HCT116 (cell line): ENCODE measurements at regions not wholly inside any gene's neighbourhood (a gene's known extent, or its start where the extent isn't known, plus 50 kb on each side); places are given as distances from the start of the nearest gene placed in this dataset.
"Not testable (repeated sequence)": the region's sequence is repeated elsewhere in the genome, so short reads cannot be mapped to it uniquely, and the experiment has no call there.

Experiments used
- ATAC-seq: fragments of 200-7000 bp; cut with Tn5 transposase; 2 replicates; pipeline ENCODE4 v1.9.1; 2020; ENCODE audit warnings: mild to moderate bottlenecking, moderate library complexity
- BruUV-seq: library from RNA; stranded (reverse); fragments of 400-500 nt; replicated peaks from 2 replicates; lab custom pipeline; 2021; lab: Mats Ljungman, UMichigan
- CTCF ChIA-PET: fragments of 300-600 bp; sonication (Branson Sonifier 250); formaldehyde crosslinking; loops from one replicate; lab custom pipeline; 2021; ENCODE audit warnings: antibody characterized with exemption; lab: Charles Lee
- POLR2A ChIA-PET: fragments of 300-600, 350-600 bp; sonication (Branson Sonifier 250); formaldehyde crosslinking; loops from one replicate; lab custom pipeline; 2021; ENCODE audit warnings: antibody characterized with exemption; lab: Charles Lee
- RAD21 ChIA-PET, 2 experiments: fragments of 300-600 bp; sonication (Branson Sonifier 250); formaldehyde crosslinking; loops; one replicate each; lab custom pipeline; 2023; ENCODE audit warnings: low total read pairs in 2 of 2; ENCODE audit not compliant: uncharacterized antibody in 2 of 2, unreplicated experiment in 2 of 2, low non-redundant PET in 1 of 2; lab: Charles Lee
- DNase-seq: peaks from one replicate; pipeline ENCODE4 v3.0.0-alpha.2; 2010; ENCODE audit warnings: low read depth, low spot score
- H2AFZ ChIP-seq: fragments of 200-600 bp; shearing (Covaris generic), sonication (generic); 2 replicates; pipeline ENCODE4 v1.6.1; 2017; ENCODE audit warnings: low read depth, mixed run types, mixed read lengths, antibody characterized with exemption, low read length; ENCODE audit not compliant: poor library complexity, severe bottlenecking
- H3K27ac ChIP-seq: 2 replicates; pipeline ENCODE4 v1.5.1; 2012; ENCODE audit warnings: low read depth, low read length
- H3K27me3 ChIP-seq: fragments of 200-600 bp; sonication (generic); 2 replicates; pipeline ENCODE4 v1.6.1; 2016; ENCODE audit warnings: mixed run types, low read length, mixed read lengths; ENCODE audit not compliant: insufficient read depth
- H3K36me3 ChIP-seq, 2 experiments: fragments of 200-500 bp in 1 of 2; fragments of 200-600 bp in 1 of 2; sonication (Bioruptor generic) in 1 of 2; sonication (generic) in 1 of 2; 2 replicates each; pipeline versions ENCODE4 v1.5.1 to v1.6.1; 2014 to 2016; ENCODE audit warnings: low read length in 2 of 2, inconsistent platforms in 1 of 2, mixed read lengths in 1 of 2, mixed run types in 1 of 2; ENCODE audit not compliant: insufficient read depth in 2 of 2, control insufficient read depth in 1 of 2
- H3K4me1 ChIP-seq, 2 experiments: fragments of 200-600 bp in 1 of 2; sonication (generic) in 1 of 2; 2 replicates each; pipeline versions ENCODE4 v1.5.1 to v1.6.1; 2012 to 2017; ENCODE audit warnings: low read length in 2 of 2, inconsistent platforms in 1 of 2, mild to moderate bottlenecking in 1 of 2, mixed read lengths in 1 of 2, mixed run types in 1 of 2, moderate library complexity in 1 of 2; ENCODE audit not compliant: insufficient read depth in 2 of 2, control insufficient read depth in 1 of 2
- H3K4me2 ChIP-seq: fragments of 200-600 bp; sonication (generic); 2 replicates; pipeline ENCODE4 v1.6.1; 2017; ENCODE audit warnings: mixed run types, low read length, mixed read lengths
- H3K4me3 ChIP-seq, 2 experiments: fragments of 200-600 bp in 1 of 2; sonication (generic) in 1 of 2; replicated peaks in 1 of 2; 2 replicates each; pipeline ENCODE4 v1.5.1; 2011 to 2016; ENCODE audit warnings: low read length in 2 of 2, control low read depth in 1 of 2, low read depth in 1 of 2, mild to moderate bottlenecking in 1 of 2, mixed read lengths in 1 of 2, mixed run types in 1 of 2
- H3K79me2 ChIP-seq: fragments of 200-600 bp; sonication (generic); 2 replicates; pipeline ENCODE4 v1.6.1; 2017; ENCODE audit warnings: mild to moderate bottlenecking, mixed run types, low read length, moderate library complexity, mixed read lengths; ENCODE audit not compliant: insufficient read depth
- H3K9ac ChIP-seq: fragments of 200-600 bp; sonication (generic); 2 replicates; pipeline ENCODE4 v1.6.1; 2016; ENCODE audit warnings: low read length, mixed read lengths
- H3K9me2 ChIP-seq: fragments of 200-600 bp; sonication (generic), shearing (Covaris generic); 2 replicates; pipeline ENCODE4 v1.6.1; 2017; ENCODE audit warnings: mixed run types, mild to moderate bottlenecking, moderate library complexity; ENCODE audit not compliant: insufficient read depth
- H3K9me3 ChIP-seq, 2 experiments: fragments of 200-500 bp in 1 of 2; fragments of 200-600 bp in 1 of 2; sonication (Bioruptor generic) in 1 of 2; sonication (generic) in 1 of 2; 2 replicates each; pipeline ENCODE4 v1.6.1; 2014 to 2017; ENCODE audit warnings: low read length in 2 of 2, mixed read lengths in 2 of 2, inconsistent platforms in 1 of 2, low read depth in 1 of 2, mild to moderate bottlenecking in 1 of 2, mixed run types in 1 of 2, moderate library complexity in 1 of 2; ENCODE audit not compliant: control insufficient read depth in 1 of 2, insufficient read depth in 1 of 2
- H4K20me1 ChIP-seq: fragments of 200-600 bp; sonication (generic), shearing (Covaris generic); 2 replicates; pipeline ENCODE4 v1.6.1; 2017; ENCODE audit warnings: mixed run types, mild to moderate bottlenecking, moderate library complexity; ENCODE audit not compliant: insufficient read depth
- CBX3 ChIP-seq: IDR thresholded peaks from 2 replicates; pipeline ENCODE4 v1.6.1; 2012; ENCODE audit warnings: low read depth
- CEBPB ChIP-seq: IDR thresholded peaks from 2 replicates; pipeline ENCODE4 v1.6.1; 2012; ENCODE audit warnings: low read depth
- EGR1 ChIP-seq: IDR thresholded peaks from 2 replicates; pipeline ENCODE4 v1.6.1; 2012; ENCODE audit warnings: low read depth
- EZH2 ChIP-seq: fragments of 200-600 bp; sonication (generic); IDR thresholded peaks from 2 replicates; pipeline ENCODE4 v1.6.1; 2017; ENCODE audit warnings: antibody characterized with exemption, mixed run types
- FOSL1 ChIP-seq: IDR thresholded peaks from 2 replicates; pipeline ENCODE4 v1.6.1; 2012; ENCODE audit warnings: low read depth
- JUND ChIP-seq: IDR thresholded peaks from 2 replicates; pipeline ENCODE4 v1.6.1; 2012
- POLR2A ChIP-seq: IDR thresholded peaks from 2 replicates; pipeline ENCODE4 v1.7.0; 2011; ENCODE audit warnings: borderline replicate concordance; ENCODE audit not compliant: insufficient read depth, insufficient read length; ENCODE audit errors: extremely low read depth
- POLR2AphosphoS5 ChIP-seq: IDR thresholded peaks from 2 replicates; pipeline ENCODE4 v1.6.1; 2011; ENCODE audit warnings: mild to moderate bottlenecking, low read depth, low read length, moderate library complexity
- RAD21 ChIP-seq: IDR thresholded peaks from 2 replicates; pipeline ENCODE4 v1.6.1; 2012; ENCODE audit warnings: low read depth, mild to moderate bottlenecking
- SIN3A ChIP-seq: IDR thresholded peaks from 2 replicates; pipeline ENCODE4 v1.6.1; 2012; ENCODE audit warnings: low read depth
- SRF ChIP-seq: IDR thresholded peaks from 2 replicates; pipeline ENCODE4 v1.6.1; 2012; ENCODE audit warnings: low read depth
- TCF7L2 ChIP-seq: IDR thresholded peaks from 2 replicates; pipeline ENCODE4 v1.7.0; 2011; ENCODE audit warnings: borderline replicate concordance, inconsistent platforms; ENCODE audit not compliant: insufficient read depth, insufficient read length; ENCODE audit errors: extremely low read depth
- ZFX ChIP-seq: fragments of 450-650 bp; IDR thresholded peaks from 2 replicates; pipeline ENCODE4 v1.6.1; 2017
- intact Hi-C: fragments of 100-400 bp; cut with micrococcal nuclease; formaldehyde crosslinking; loops from 2 replicates; pipeline ENCODE4 v1.10.0; 2022
- TF ChIP-seq, protein P1 (sequence below): IDR thresholded peaks from 2 replicates; pipeline ENCODE4 v1.6.1; 2012
- TF ChIP-seq, protein P2 (sequence below): IDR thresholded peaks from 2 replicates; pipeline ENCODE4 v1.6.1; 2012; ENCODE audit warnings: low read depth
- TF ChIP-seq, protein P3 (sequence below), 3 experiments: fragments of 200-600 bp in 1 of 3; sonication (generic) in 1 of 3; IDR thresholded peaks in 2 of 3; conservative IDR thresholded peaks in 1 of 3; 2 replicates each; pipeline ENCODE4 v1.5.1; 2012 to 2017; ENCODE audit warnings: low read depth in 2 of 3, low read length in 2 of 3, antibody characterized with exemption in 1 of 3, borderline replicate concordance in 1 of 3, control low read depth in 1 of 3, mild to moderate bottlenecking in 1 of 3, mixed read lengths in 1 of 3, mixed run types in 1 of 3, moderate library complexity in 1 of 3; ENCODE audit not compliant: insufficient read depth in 1 of 3
- TF ChIP-seq, protein P4 (sequence below): IDR thresholded peaks from 2 replicates; pipeline ENCODE4 v1.6.1; 2012

DNA sequence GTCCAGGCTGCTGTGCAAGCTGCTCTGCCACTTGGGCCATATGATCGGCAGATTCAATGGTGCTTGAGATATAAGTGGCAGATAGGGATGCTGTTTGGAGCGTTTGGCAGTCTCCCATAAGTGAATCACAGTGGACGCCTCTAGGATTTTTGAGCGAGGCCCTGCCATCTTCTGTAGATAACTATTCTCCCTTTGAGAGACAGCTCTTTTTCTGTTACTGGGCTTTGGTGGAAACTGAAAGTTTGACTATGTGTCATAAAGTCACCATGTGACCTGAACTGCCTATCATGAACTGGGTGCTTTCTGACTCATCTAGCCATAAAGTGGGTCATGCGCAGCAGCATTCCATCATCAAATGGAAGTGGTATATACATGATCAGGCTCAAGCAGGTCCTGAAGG is 412.5 kb upstream of the GRID2 start:
- H3K9me2 ChIP-seq, H3K27me3 ChIP-seq, H3K9ac ChIP-seq, H4K20me1 ChIP-seq, RAD21 ChIA-PET, H3K4me2 ChIP-seq, ATAC-seq, POLR2A ChIA-PET, H3K27ac ChIP-seq, CTCF ChIA-PET, H3K9me3 ChIP-seq, H2AFZ ChIP-seq, BruUV-seq, H3K79me2 ChIP-seq, DNase-seq, H3K4me1 ChIP-seq, H3K36me3 ChIP-seq, H3K4me3 ChIP-seq: not testable (repeated sequence)
- intact Hi-C loops, result loop anchor here (10.0 kb wide), 1 partner anchor 1086 kb away; no protein-coding TSS in a partner anchor

DNA sequence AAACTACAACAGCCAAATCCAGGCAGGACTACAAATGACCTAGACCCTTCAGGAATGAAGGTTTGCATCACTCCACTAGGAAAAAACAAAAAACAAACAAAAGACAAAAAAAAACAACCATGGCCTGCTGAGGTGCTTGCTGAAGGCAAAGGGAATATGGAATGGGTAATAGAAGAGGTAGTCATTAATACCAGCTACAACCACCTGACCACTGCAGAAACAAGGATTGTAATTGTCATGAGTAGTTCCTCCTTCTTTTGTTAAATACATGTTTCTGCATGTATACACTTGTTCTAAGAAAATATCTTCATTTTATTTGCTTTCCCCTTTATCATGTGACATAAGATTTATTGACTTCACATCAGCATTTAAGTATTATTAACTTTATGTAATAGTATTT is 409.8 kb upstream of the GRID2 start:
- ATAC-seq (no peak), DNase-seq (no peak)
- no peak overlapping the region for H3K9ac ChIP-seq
- POLR2A ChIA-PET, result no interaction called here
- no peaks in the 10 kb centered on the region; the same call in 1 of the 2 replicates for H3K9me2 ChIP-seq
- CTCF ChIA-PET, result no interaction called here
- no peak overlapping the region for H3K27ac ChIP-seq
- no peaks in the 10 kb centered on the region for H3K36me3 ChIP-seq
- no peaks in the 10 kb centered on the region for H3K27me3 ChIP-seq
- intact Hi-C loops, result loop anchor here (2.0 to 10.0 kb wide), 2 partner anchors 53 to 1089 kb away; no protein-coding TSS in a partner anchor
- BruUV-seq, result no TSS peak
- no peak overlapping the region for H3K4me2 ChIP-seq
- H3K79me2 ChIP-seq, result no peaks in the 10 kb centered on the region
- no peaks in the 10 kb centered on the region for H4K20me1 ChIP-seq
- H3K4me3 ChIP-seq, result no peak overlapping the region
- RAD21 ChIA-PET, result no interaction called here
- TF ChIP-seq EGR1, result no peak
- no peak for TF ChIP-seq CEBPB
- TF ChIP-seq, protein P1, sequence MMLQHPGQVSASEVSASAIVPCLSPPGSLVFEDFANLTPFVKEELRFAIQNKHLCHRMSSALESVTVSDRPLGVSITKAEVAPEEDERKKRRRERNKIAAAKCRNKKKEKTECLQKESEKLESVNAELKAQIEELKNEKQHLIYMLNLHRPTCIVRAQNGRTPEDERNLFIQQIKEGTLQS, result no peak
- no peak for TF ChIP-seq EZH2
- no peak for TF ChIP-seq ZFX
- TF ChIP-seq, protein P2, sequence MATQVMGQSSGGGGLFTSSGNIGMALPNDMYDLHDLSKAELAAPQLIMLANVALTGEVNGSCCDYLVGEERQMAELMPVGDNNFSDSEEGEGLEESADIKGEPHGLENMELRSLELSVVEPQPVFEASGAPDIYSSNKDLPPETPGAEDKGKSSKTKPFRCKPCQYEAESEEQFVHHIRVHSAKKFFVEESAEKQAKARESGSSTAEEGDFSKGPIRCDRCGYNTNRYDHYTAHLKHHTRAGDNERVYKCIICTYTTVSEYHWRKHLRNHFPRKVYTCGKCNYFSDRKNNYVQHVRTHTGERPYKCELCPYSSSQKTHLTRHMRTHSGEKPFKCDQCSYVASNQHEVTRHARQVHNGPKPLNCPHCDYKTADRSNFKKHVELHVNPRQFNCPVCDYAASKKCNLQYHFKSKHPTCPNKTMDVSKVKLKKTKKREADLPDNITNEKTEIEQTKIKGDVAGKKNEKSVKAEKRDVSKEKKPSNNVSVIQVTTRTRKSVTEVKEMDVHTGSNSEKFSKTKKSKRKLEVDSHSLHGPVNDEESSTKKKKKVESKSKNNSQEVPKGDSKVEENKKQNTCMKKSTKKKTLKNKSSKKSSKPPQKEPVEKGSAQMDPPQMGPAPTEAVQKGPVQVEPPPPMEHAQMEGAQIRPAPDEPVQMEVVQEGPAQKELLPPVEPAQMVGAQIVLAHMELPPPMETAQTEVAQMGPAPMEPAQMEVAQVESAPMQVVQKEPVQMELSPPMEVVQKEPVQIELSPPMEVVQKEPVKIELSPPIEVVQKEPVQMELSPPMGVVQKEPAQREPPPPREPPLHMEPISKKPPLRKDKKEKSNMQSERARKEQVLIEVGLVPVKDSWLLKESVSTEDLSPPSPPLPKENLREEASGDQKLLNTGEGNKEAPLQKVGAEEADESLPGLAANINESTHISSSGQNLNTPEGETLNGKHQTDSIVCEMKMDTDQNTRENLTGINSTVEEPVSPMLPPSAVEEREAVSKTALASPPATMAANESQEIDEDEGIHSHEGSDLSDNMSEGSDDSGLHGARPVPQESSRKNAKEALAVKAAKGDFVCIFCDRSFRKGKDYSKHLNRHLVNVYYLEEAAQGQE, result no peak
- TF ChIP-seq JUND, result no peak
- no peak for TF ChIP-seq POLR2A
- TF ChIP-seq FOSL1, result no peak
- no peak for TF ChIP-seq SIN3A
- TF ChIP-seq, protein P3, sequence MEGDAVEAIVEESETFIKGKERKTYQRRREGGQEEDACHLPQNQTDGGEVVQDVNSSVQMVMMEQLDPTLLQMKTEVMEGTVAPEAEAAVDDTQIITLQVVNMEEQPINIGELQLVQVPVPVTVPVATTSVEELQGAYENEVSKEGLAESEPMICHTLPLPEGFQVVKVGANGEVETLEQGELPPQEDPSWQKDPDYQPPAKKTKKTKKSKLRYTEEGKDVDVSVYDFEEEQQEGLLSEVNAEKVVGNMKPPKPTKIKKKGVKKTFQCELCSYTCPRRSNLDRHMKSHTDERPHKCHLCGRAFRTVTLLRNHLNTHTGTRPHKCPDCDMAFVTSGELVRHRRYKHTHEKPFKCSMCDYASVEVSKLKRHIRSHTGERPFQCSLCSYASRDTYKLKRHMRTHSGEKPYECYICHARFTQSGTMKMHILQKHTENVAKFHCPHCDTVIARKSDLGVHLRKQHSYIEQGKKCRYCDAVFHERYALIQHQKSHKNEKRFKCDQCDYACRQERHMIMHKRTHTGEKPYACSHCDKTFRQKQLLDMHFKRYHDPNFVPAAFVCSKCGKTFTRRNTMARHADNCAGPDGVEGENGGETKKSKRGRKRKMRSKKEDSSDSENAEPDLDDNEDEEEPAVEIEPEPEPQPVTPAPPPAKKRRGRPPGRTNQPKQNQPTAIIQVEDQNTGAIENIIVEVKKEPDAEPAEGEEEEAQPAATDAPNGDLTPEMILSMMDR (IDR thresholded peaks at IDR 0.05 in 2 of 3, conservative IDR thresholded peaks at IDR 0.05 in 1 of 3; ENCODE audit: borderline replicate concordance in 1 of 3, insufficient read depth in 1 of 3, low read depth in 2 of 3, low read length in 2 of 3), result no peak
- TF ChIP-seq SRF, result no peak
- no peak for TF ChIP-seq POLR2AphosphoS5
- TF ChIP-seq CBX3, result no peak
- TF ChIP-seq, protein P4, sequence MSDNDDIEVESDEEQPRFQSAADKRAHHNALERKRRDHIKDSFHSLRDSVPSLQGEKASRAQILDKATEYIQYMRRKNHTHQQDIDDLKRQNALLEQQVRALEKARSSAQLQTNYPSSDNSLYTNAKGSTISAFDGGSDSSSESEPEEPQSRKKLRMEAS, result no peak
- TF ChIP-seq TCF7L2, result no peak
- TF ChIP-seq RAD21, result no peak
- no peaks in the 10 kb centered on the region for H3K4me1 ChIP-seq
- H3K9me3 ChIP-seq, result no peaks in the 10 kb centered on the region
- no peak overlapping the region for H2AFZ ChIP-seq
